Prostate gland (tissue), 2 donors: ENCODE measurements at regions not wholly inside any gene's neighbourhood (a gene's known extent, or its start where the extent isn't known, plus 50 kb on each side); places are given as distances from the start of the nearest gene placed in this dataset.

ENCODE experiments used
- POLR2AphosphoS5 ChIP-seq: sonication (generic); formaldehyde crosslinking; IDR thresholded peaks from one replicate; pipeline ENCODE4 v1.6.1; 2017; ENCODE audit warnings: antibody characterized with exemption
- TF ChIP-seq, protein P1 (sequence below), 4 experiments: fragments of 200-600 bp in 2 of 4; fragments of 450-650 bp in 2 of 4; sonication (generic) in 2 of 4; IDR thresholded peaks; 1 replicate in 3 of 4; 2 replicates in 1 of 4; pipeline ENCODE4 v1.5.1; 2016 to 2019; ENCODE audit warnings: antibody characterized with exemption in 4 of 4, mild to moderate bottlenecking in 2 of 4, moderate library complexity in 2 of 4

DNA sequence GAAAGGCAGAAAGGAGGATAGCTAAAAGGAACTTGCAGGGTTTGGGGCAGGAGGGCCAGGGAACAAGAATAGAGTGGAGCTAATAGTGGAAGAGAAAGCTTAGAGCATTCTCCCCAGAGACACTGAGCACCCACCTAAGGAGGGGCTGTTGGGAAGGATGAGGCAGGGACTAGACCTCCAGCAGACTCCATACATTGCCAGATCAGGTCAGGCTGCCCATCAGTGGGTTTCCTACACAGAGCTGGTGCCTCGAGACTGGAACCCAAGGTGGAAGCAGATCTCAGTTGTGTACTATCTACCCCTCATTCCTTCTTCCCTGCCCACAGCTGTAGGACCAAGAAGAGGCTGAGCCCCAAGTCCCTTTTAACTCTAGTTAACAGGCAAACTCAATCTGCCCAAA, 148.5 kb downstream of the ZFP36L2 start:
- TF ChIP-seq, protein P1, sequence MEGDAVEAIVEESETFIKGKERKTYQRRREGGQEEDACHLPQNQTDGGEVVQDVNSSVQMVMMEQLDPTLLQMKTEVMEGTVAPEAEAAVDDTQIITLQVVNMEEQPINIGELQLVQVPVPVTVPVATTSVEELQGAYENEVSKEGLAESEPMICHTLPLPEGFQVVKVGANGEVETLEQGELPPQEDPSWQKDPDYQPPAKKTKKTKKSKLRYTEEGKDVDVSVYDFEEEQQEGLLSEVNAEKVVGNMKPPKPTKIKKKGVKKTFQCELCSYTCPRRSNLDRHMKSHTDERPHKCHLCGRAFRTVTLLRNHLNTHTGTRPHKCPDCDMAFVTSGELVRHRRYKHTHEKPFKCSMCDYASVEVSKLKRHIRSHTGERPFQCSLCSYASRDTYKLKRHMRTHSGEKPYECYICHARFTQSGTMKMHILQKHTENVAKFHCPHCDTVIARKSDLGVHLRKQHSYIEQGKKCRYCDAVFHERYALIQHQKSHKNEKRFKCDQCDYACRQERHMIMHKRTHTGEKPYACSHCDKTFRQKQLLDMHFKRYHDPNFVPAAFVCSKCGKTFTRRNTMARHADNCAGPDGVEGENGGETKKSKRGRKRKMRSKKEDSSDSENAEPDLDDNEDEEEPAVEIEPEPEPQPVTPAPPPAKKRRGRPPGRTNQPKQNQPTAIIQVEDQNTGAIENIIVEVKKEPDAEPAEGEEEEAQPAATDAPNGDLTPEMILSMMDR (IDR thresholded peaks at IDR 0.05) = no peak
- TF ChIP-seq POLR2AphosphoS5 = no peak
